ENCODE measurements at regions not wholly inside any gene's neighbourhood (a gene's known extent, or its start where the extent isn't known, plus 50 kb on each side); places are given as distances from the start of the nearest gene placed in this dataset.
"Not testable (repeated sequence)": the region's sequence is repeated elsewhere in the genome, so short reads cannot be mapped to it uniquely, and the experiment has no call there.

- Histone ChIP-seq H3K9ac (ENCODE audit: low read depth, low read length) (no peak overlapping the region), H3K9me3 (ENCODE audit: control insufficient read depth, insufficient read depth, low read length) (no peaks in the 10 kb centered on the region)
These were observed 344.9 kb downstream of the ICE1 start for GRCh38 chr5:5767286-5767928.

GRCh38 chr5:5765066-5765850, 342.8 kb downstream of the ICE1 start:
- no peaks in the 10 kb centered on the region for H3K9me3 ChIP-seq (ENCODE audit: control insufficient read depth, insufficient read depth, low read length)
- no peaks in the 10 kb centered on the region for H3K36me3 ChIP-seq (ENCODE audit: insufficient read depth, low read length)
- H3K4me1 ChIP-seq (ENCODE audit: insufficient read depth, low read length) = no peaks in the 10 kb centered on the region
- no peak overlapping the region for H3K9ac ChIP-seq (ENCODE audit: low read depth, low read length)

More at GRCh38 chr5:5767286-5767928, 344.9 kb downstream of the ICE1 start:
- Histone ChIP-seq H3K36me3 (ENCODE audit: insufficient read depth, low read length) (no peaks in the 10 kb centered on the region), H3K4me1 (ENCODE audit: insufficient read depth, low read length) (no peaks in the 10 kb centered on the region)

GRCh38 chr5:5764246-5764645, 341.8 kb downstream of the ICE1 start:
- Histone ChIP-seq H3K36me3 (ENCODE audit: insufficient read depth, low read length) (no peaks in the 10 kb centered on the region), H3K9ac (ENCODE audit: low read depth, low read length) (no peak overlapping the region), H3K4me1 (ENCODE audit: insufficient read depth, low read length) (no peaks in the 10 kb centered on the region), H3K9me3 (ENCODE audit: control insufficient read depth, insufficient read depth, low read length) (no peaks in the 10 kb centered on the region)

- no peak overlapping the region for H3K9ac ChIP-seq (ENCODE audit: low read depth, low read length)
- no peaks in the 10 kb centered on the region for H3K36me3 ChIP-seq (ENCODE audit: insufficient read depth, low read length)
- no peaks in the 10 kb centered on the region for H3K9me3 ChIP-seq (ENCODE audit: control insufficient read depth, insufficient read depth, low read length)
- H3K4me1 ChIP-seq (ENCODE audit: insufficient read depth, low read length) = peaks cover under 1% of the 10 kb centered on the region; the same call in 1 of the 2 replicates
These were observed 334.3 kb downstream of the ICE1 start for GRCh38 chr5:5756762-5757161.

GRCh38 chr5:5755888-5756287, 333.4 kb downstream of the ICE1 start:
- no peaks in the 10 kb centered on the region for H3K36me3 ChIP-seq (ENCODE audit: insufficient read depth, low read length)
- no peak overlapping the region for H3K9ac ChIP-seq (ENCODE audit: low read depth, low read length)
- no peaks in the 10 kb centered on the region for H3K9me3 ChIP-seq (ENCODE audit: control insufficient read depth, insufficient read depth, low read length)
- peaks cover 3% of the 10 kb centered on the region; the same call in 1 of the 2 replicates for H3K4me1 ChIP-seq (ENCODE audit: insufficient read depth, low read length)

- H3K9me3 ChIP-seq (ENCODE audit: control insufficient read depth, insufficient read depth, low read length) = no peaks in the 10 kb centered on the region
- peaks cover 3% of the 10 kb centered on the region; the same call in 1 of the 2 replicates for H3K4me1 ChIP-seq (ENCODE audit: insufficient read depth, low read length)
- no peak overlapping the region for H3K9ac ChIP-seq (ENCODE audit: low read depth, low read length)
- H3K36me3 ChIP-seq (ENCODE audit: insufficient read depth, low read length) = no peaks in the 10 kb centered on the region
These were observed 330.4 kb downstream of the ICE1 start for GRCh38 chr5:5752844-5753243.

- no peaks in the 10 kb centered on the region for H3K9me3 ChIP-seq (ENCODE audit: control insufficient read depth, insufficient read depth, low read length)
- no peaks in the 10 kb centered on the region for H3K36me3 ChIP-seq (ENCODE audit: insufficient read depth, low read length)
- H3K4me1 ChIP-seq (ENCODE audit: insufficient read depth, low read length) = peaks cover 3% of the 10 kb centered on the region; the same call in 1 of the 2 replicates
- H3K9ac ChIP-seq (ENCODE audit: low read depth, low read length) = no peak overlapping the region
These were observed 329.5 kb downstream of the ICE1 start for GRCh38 chr5:5751987-5752386.

GRCh38 chr5:5751498-5751897, 329.0 kb downstream of the ICE1 start:
- Histone ChIP-seq H3K9ac (ENCODE audit: low read depth, low read length) (no peak overlapping the region), H3K4me1 (ENCODE audit: insufficient read depth, low read length) (peaks cover 3% of the 10 kb centered on the region; the same call in 1 of the 2 replicates), H3K9me3 (ENCODE audit: control insufficient read depth, insufficient read depth, low read length) (no peaks in the 10 kb centered on the region), H3K36me3 (ENCODE audit: insufficient read depth, low read length) (no peaks in the 10 kb centered on the region)

- Histone ChIP-seq H3K36me3 (ENCODE audit: insufficient read depth, low read length) (no peaks in the 10 kb centered on the region), H3K4me1 (ENCODE audit: insufficient read depth, low read length) (no peaks in the 10 kb centered on the region), H3K9me3 (ENCODE audit: control insufficient read depth, insufficient read depth, low read length) (peaks cover 8% of the 10 kb centered on the region; the same call in 1 of the 2 replicates), H3K9ac (ENCODE audit: low read depth, low read length) (no peak overlapping the region)
These were observed 318.9 kb downstream of the ICE1 start for GRCh38 chr5:5741418-5741817.

GRCh38 chr5:5739490-5739945, 317.0 kb downstream of the ICE1 start:
- H3K36me3 ChIP-seq (ENCODE audit: insufficient read depth, low read length) = no peaks in the 10 kb centered on the region
- H3K4me1 ChIP-seq (ENCODE audit: insufficient read depth, low read length) = no peaks in the 10 kb centered on the region
- H3K9ac ChIP-seq (ENCODE audit: low read depth, low read length) = no peak overlapping the region
- H3K9me3 ChIP-seq (ENCODE audit: control insufficient read depth, insufficient read depth, low read length) = no peaks in the 10 kb centered on the region; the same call in 1 of the 2 replicates

GRCh38 chr5:5738797-5739489, 316.5 kb downstream of the ICE1 start:
- Histone ChIP-seq H3K4me1 (ENCODE audit: insufficient read depth, low read length) (no peaks in the 10 kb centered on the region), H3K9ac (ENCODE audit: low read depth, low read length) (no peak overlapping the region), H3K36me3 (ENCODE audit: insufficient read depth, low read length) (no peaks in the 10 kb centered on the region), H3K9me3 (ENCODE audit: control insufficient read depth, insufficient read depth, low read length) (no peaks in the 10 kb centered on the region; the same call in 1 of the 2 replicates)

- H3K4me1 ChIP-seq (ENCODE audit: insufficient read depth, low read length) = no peaks in the 10 kb centered on the region
- H3K9ac ChIP-seq (ENCODE audit: low read depth, low read length) = no peak overlapping the region
- no peaks in the 10 kb centered on the region for H3K36me3 ChIP-seq (ENCODE audit: insufficient read depth, low read length)
- no peaks in the 10 kb centered on the region; the same call in 1 of the 2 replicates for H3K9me3 ChIP-seq (ENCODE audit: control insufficient read depth, insufficient read depth, low read length)
These were observed 313.5 kb downstream of the ICE1 start for GRCh38 chr5:5736007-5736406.

GRCh38 chr5:5733058-5733457, 310.6 kb downstream of the ICE1 start:
- H3K9ac ChIP-seq (ENCODE audit: low read depth, low read length); H3K9me3 ChIP-seq (ENCODE audit: control insufficient read depth, insufficient read depth, low read length); H3K36me3 ChIP-seq (ENCODE audit: insufficient read depth, low read length); H3K4me1 ChIP-seq (ENCODE audit: insufficient read depth, low read length): not testable (repeated sequence)

- H3K9ac ChIP-seq (ENCODE audit: low read depth, low read length) = no peak overlapping the region
- H3K4me1 ChIP-seq (ENCODE audit: insufficient read depth, low read length) = no peaks in the 10 kb centered on the region
- H3K36me3 ChIP-seq (ENCODE audit: insufficient read depth, low read length) = no peaks in the 10 kb centered on the region
- peaks cover 2% of the 10 kb centered on the region; the same call in 1 of the 2 replicates for H3K9me3 ChIP-seq (ENCODE audit: control insufficient read depth, insufficient read depth, low read length)
These were observed 303.9 kb downstream of the ICE1 start for GRCh38 chr5:5726401-5726800.
